Endodermal cell (in vitro differentiated cells): ENCODE measurements at regions not wholly inside any gene's neighbourhood (a gene's known extent, or its start where the extent isn't known, plus 50 kb on each side); places are given as distances from the start of the nearest gene placed in this dataset.
"Not testable (repeated sequence)": the region's sequence is repeated elsewhere in the genome, so short reads cannot be mapped to it uniquely, and the experiment has no call there.

Experiments
- DNase-seq: peaks from one replicate; pipeline ENCODE4 v3.0.0-alpha.2; 2017
- H3K27ac ChIP-seq: 2 replicates; pipeline ENCODE4 v1.5.1; 2013; ENCODE audit warnings: mild to moderate bottlenecking, low read depth, low read length, moderate library complexity
- H3K27me3 ChIP-seq: 2 replicates; pipeline ENCODE4 v1.6.1; 2013; ENCODE audit warnings: mild to moderate bottlenecking, low read length, moderate library complexity; ENCODE audit not compliant: insufficient read depth, control insufficient read depth, poor library complexity, severe bottlenecking
- H3K36me3 ChIP-seq: 2 replicates; pipeline ENCODE4 v1.7.0; 2013; ENCODE audit warnings: mild to moderate bottlenecking, low read length, moderate library complexity; ENCODE audit not compliant: control insufficient read depth, insufficient read depth
- H3K4me1 ChIP-seq: one replicate; pipeline ENCODE4 v1.7.0; 2013; ENCODE audit warnings: low read length; ENCODE audit not compliant: control insufficient read depth, insufficient read depth
- H3K4me3 ChIP-seq: 2 replicates; pipeline ENCODE4 v1.5.1; 2013; ENCODE audit warnings: mild to moderate bottlenecking, low read length, moderate library complexity
- H3K9ac ChIP-seq: 2 replicates; pipeline ENCODE4 v1.6.1; 2013; ENCODE audit warnings: mild to moderate bottlenecking, low read length, moderate library complexity; ENCODE audit not compliant: poor library complexity, severe bottlenecking; ENCODE audit errors: extremely low read depth
- H3K9me3 ChIP-seq: 2 replicates; pipeline ENCODE4 v1.6.1; 2013; ENCODE audit warnings: mild to moderate bottlenecking, low read length, moderate library complexity; ENCODE audit not compliant: control insufficient read depth
- H3K27ac Mint-ChIP-seq: 2 replicates; pipeline ENCODE4 v1.8.0; 2020; ENCODE audit warnings: mixed read lengths
- H3K27me3 Mint-ChIP-seq: 2 replicates; pipeline ENCODE4 v1.8.0; 2021; ENCODE audit warnings: mild to moderate bottlenecking, mixed read lengths; ENCODE audit not compliant: insufficient read depth
- H3K36me3 Mint-ChIP-seq: 2 replicates; pipeline ENCODE4 v1.8.0; 2020; ENCODE audit warnings: low read depth, mixed read lengths
- H3K4me1 Mint-ChIP-seq: 2 replicates; pipeline ENCODE4 v1.8.0; 2020; ENCODE audit warnings: mixed read lengths
- H3K4me3 Mint-ChIP-seq: 2 replicates; pipeline ENCODE4 v1.8.0; 2020; ENCODE audit warnings: mild to moderate bottlenecking, moderate library complexity, mixed read lengths
- H3K9me3 Mint-ChIP-seq: 2 replicates; pipeline ENCODE4 v1.8.0; 2020; ENCODE audit warnings: mild to moderate bottlenecking, mixed read lengths
- CTCF ChIP-seq: fragments of 200-600 bp; sonication (generic); conservative IDR thresholded peaks from 2 replicates; pipeline ENCODE4 v1.5.0; 2021; ENCODE audit warnings: antibody characterized with exemption, mild to moderate bottlenecking
- WGBS, 2 experiments: methylation state at CpG; one replicate each; pipeline versions ENCODE4 v1.1.5 to v1.1.7; 2013; ENCODE audit warnings: missing lambda C conversion rate in 2 of 2, mixed read lengths in 1 of 2; ENCODE audit not compliant: insufficient coverage in 1 of 2, insufficient read length in 1 of 2; 5-methylcytosine and 5-hydroxymethylcytosine counted together

DNA sequence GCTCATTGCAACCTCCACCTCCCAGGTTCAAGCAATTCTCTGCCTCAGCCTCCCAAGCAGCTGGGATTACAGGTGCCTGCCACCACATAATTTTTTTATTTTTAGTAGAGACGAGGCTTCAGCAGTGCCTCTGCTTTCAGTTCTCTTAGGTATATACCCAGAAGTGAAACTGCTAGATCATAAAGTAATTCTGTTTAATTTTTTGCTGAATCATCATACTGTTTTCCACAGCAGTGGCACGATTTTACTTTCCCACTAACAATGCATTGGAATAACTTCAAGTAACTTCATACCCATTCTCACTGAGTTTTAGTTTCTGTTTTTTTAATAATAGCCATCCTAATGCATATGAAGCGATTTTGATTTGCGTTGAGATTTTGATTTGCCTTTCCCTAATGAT is 148.0 kb upstream of the G2E3 start:
- no peaks in the 10 kb centered on the region for H3K27me3 Mint-ChIP-seq
- 83 to 88% methylated on average over 2 to 4 of the region's 4 CpGs for WGBS, 2 experiments
- H3K27ac Mint-ChIP-seq: no peak overlapping the region
- H3K36me3 Mint-ChIP-seq: peaks cover 24% of the 10 kb centered on the region
- H3K27ac ChIP-seq: no peak overlapping the region
- no peak overlapping the region for H3K4me3 Mint-ChIP-seq
- no peak for TF ChIP-seq CTCF
- peaks cover 2% of the 10 kb centered on the region for H3K4me1 ChIP-seq
- no peak overlapping the region for H3K4me3 ChIP-seq
- H3K4me1 Mint-ChIP-seq: peaks cover 4% of the 10 kb centered on the region
- peaks cover 46% of the 10 kb centered on the region for H3K9me3 Mint-ChIP-seq
- H3K27me3 ChIP-seq: no peaks in the 10 kb centered on the region
- no peaks in the 10 kb centered on the region for H3K36me3 ChIP-seq
- peaks cover 5% of the 10 kb centered on the region for H3K9me3 ChIP-seq
- no peak for DNase-seq
- H3K9ac ChIP-seq: no peak overlapping the region

GRCh38 chr14:30413184-30413583 is 145.8 kb upstream of the G2E3 start:
- not testable (repeated sequence) for H3K4me1 ChIP-seq, H3K4me3 Mint-ChIP-seq, H3K9me3 ChIP-seq, H3K27ac Mint-ChIP-seq, H3K36me3 ChIP-seq, H3K4me3 ChIP-seq, H3K27me3 ChIP-seq, H3K9ac ChIP-seq, DNase-seq, H3K4me1 Mint-ChIP-seq, H3K27me3 Mint-ChIP-seq, H3K27ac ChIP-seq
- Mint-ChIP-seq H3K36me3 (peaks cover 23% of the 10 kb centered on the region), H3K9me3 (peaks cover 37% of the 10 kb centered on the region)
- WGBS, 2 experiments: 88 to 94% methylated on average over 5 to 8 of the region's 8 CpGs

DNA sequence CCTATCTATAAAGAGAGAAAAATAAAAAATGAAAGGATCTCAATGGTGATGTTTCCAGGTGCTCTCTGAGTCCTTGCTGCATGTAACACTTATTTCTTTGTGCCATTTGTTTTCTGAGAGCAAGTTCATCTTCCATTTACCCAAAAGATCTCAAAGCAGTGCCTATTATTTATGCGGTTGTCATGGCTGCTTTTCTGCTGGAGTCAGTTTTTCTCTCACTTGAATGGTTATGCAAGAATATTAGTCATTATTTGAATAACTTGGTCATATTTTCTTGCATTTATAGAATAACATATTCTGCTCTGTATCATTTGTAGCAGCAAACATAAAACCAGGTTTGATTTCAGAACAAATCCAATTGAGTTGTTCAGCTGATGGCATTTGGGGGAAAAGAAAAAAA is 141.8 kb upstream of the G2E3 start:
- no peak overlapping the region for H3K4me3 ChIP-seq
- no peaks in the 10 kb centered on the region for H3K27me3 ChIP-seq
- H3K9me3 Mint-ChIP-seq: peaks cover 10% of the 10 kb centered on the region
- H3K36me3 ChIP-seq: no peaks in the 10 kb centered on the region
- peaks cover 4% of the 10 kb centered on the region for H3K36me3 Mint-ChIP-seq
- no peak overlapping the region for H3K27ac Mint-ChIP-seq
- no peak overlapping the region for H3K9ac ChIP-seq
- no peak for TF ChIP-seq CTCF
- peaks cover 16% of the 10 kb centered on the region for H3K4me1 Mint-ChIP-seq
- H3K4me3 Mint-ChIP-seq: no peak overlapping the region
- no peaks in the 10 kb centered on the region for H3K27me3 Mint-ChIP-seq
- no peak overlapping the region for H3K27ac ChIP-seq
- no peak for DNase-seq
- 100% methylated on average over 1 of the region's 1 CpG; no CpG with 5 or more reads in 1 of the 2 experiments for WGBS, 2 experiments
- no peaks in the 10 kb centered on the region for H3K9me3 ChIP-seq
- peaks cover 2% of the 10 kb centered on the region for H3K4me1 ChIP-seq

GRCh38 chr14:30417999-30418398 is 141.0 kb upstream of the G2E3 start:
- no peaks in the 10 kb centered on the region for H3K9me3 ChIP-seq
- 69% methylated on average over 1 of the region's 1 CpG; no CpG with 5 or more reads in 1 of the 2 experiments for WGBS, 2 experiments
- Mint-ChIP-seq H3K9me3 (peaks cover 4% of the 10 kb centered on the region), H3K27me3 (no peaks in the 10 kb centered on the region), H3K4me1 (peaks cover 16% of the 10 kb centered on the region), H3K27ac (no peak overlapping the region), H3K4me3 (no peak overlapping the region), H3K36me3 (peaks cover 2% of the 10 kb centered on the region)
- TF ChIP-seq CTCF: no peak
- no peaks in the 10 kb centered on the region for H3K27me3 ChIP-seq
- no peak overlapping the region for H3K9ac ChIP-seq
- no peak overlapping the region for H3K27ac ChIP-seq
- H3K36me3 ChIP-seq: no peaks in the 10 kb centered on the region
- no peak for DNase-seq
- H3K4me1 ChIP-seq: peaks cover 2% of the 10 kb centered on the region
- no peak overlapping the region for H3K4me3 ChIP-seq
